ENCODE measurements at regions not wholly inside any gene's neighbourhood (a gene's known extent, or its start where the extent isn't known, plus 50 kb on each side); places are given as distances from the start of the nearest gene placed in this dataset.

DNA sequence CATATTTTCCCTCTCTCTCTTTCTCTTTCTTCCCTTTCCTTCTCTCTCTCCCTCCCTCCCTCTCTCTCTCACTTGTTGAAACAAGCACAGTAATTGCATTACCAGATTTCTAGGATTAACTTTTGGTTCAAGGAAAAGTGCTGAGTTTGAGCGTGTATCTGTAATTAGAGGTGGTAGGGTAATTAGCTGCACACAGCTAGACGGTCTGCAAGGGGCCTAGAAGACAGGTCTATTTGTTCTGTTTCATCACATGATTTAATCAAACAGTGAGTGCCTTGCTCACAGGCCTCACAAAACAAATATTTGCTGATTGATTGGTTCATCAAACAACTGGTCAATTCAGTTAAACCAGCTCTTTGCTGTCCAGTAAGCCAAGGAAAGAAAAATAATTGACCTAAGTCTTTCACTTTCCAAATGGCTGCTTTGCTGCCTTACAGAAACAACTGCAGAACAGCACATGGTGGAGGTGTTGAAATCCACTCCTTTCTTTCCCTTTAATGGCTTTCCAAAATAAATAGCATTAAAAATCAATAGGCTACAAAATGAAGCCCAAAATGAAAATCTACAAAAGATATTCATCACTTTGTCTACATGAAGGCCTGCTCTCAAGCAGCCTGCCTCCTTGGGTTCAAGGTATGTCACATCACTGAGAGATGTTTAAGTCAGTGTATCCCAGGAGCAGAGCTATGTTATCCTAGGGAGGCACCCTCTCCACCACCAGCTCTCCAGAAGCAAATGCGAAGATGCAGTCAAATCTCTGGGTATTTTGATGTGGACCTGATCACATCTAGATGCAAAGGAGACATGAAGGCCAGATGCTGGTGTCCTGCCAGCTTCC lies 264.4 kb upstream of the SIX2 start:
- no peak for DNase-seq

DNA sequence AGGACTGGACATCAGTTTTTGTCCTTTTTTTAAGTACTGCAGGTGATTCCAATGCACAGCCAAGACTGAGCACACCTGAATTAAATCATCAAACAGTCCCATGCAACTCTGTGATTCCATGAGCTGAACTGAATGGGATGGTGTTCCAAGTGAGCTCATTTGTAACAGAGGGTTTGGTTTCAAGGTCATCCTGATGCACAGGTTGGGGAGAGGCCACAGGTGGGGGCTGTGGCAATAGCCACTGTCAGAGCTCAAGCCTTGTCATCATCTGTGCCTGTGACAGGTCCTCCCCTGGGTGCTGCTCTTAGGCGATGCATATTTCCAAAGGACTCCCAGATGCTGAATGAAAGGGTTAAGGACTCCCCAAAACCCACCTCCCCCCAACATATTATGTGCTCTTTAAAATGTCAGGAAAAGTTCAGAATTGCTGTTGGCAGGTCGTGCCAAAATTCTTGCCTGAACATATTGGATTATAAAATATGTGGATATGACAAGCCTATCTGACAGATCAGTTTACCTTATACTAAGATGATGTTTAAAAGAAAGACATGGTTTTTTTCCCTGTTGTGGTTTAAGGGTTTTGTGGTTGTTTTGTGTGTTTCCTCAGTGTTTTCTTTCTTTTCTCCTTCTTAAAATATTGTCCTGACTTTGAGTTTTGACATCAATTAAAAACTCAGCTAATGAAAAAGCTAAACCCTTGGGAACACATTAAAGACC lies 263.5 kb upstream of the SIX2 start:
- DNase-seq: no peak

DNA sequence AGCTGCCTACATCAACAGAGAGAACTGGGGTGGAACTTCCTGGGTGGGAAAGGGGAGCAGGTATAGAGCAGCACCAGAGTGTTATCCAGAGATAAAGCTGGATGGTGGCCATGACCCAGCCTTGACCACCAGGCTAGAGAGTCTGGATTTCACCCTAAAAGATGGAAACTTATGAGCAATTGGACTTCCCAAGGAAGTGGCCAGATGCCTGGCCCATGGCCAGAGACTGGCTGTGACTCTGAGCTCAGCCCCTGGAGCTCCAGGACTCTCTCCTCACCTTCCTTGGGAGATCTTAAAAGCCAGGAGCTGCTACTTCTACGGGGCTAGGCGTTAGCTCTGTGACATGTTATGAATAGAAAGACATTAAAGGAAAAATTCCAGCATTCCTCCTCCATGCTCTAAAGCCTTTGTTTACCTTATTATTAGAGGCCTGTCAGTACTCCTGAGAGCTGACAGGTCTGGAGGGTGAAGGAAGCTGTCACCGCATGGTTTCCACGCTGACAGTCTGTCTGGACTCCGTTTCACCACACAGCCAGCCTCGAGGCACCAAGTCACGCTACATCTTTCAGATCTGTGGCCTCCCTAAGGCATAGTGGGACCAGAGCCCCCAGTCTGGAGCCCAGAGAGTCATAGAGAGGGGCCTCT lies 260.0 kb upstream of the SIX2 start:
- no peak for DNase-seq

DNA sequence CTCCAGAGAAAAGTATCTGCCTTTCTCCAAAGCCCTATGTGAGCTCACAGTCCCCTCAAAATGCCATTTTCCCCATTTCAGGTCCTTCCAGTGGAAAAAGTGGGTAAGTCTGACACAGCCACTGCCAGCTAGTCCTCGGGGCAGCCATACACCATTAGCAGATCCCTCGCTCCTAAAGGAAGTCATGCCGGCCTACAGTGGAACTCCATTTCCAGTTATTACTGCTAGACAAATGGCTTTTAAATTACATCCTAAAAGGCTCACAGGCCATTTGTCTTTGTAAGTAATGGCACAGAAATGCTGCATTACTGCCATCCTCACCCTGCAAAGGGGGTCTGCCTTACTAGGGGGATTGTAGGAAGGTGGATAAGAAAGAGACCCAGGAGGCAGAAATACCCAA lies 259.4 kb upstream of the SIX2 start:
- no peak for DNase-seq

DNA sequence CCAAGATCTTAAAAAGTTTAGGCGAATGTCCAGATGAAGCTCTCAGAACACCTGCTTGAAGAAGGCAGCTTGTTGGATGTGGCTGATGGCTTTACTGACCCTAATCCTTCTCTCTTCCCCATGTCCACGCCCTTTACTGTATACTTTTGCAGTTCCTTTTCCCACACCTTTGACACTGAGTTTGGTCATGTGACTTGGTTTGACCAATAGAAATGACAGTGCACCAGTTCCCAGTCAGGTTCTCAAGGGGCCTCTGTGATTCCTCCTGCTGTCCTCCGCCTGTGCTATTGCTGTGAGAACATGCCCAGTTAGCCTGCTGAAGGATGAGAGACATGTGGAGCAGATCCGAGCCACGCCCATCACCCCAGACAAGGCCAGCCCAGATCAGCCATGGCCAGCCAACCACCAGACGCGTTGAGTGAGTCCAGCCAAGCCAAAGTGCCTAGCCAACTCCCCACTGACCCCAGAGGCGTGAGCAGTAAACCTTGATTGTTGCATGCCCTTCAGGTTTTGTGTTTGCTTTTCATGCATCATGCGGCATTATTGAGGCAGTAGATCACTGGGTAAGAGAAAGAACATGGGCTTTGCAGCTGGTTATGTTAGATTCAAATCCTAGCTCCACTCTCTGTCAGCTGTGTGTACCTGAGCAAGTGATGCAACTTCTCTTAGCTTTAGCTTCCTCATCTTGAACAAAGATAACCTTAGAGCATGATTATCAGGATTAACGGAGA lies 258.0 kb upstream of the SIX2 start:
- no peak for DNase-seq

DNA sequence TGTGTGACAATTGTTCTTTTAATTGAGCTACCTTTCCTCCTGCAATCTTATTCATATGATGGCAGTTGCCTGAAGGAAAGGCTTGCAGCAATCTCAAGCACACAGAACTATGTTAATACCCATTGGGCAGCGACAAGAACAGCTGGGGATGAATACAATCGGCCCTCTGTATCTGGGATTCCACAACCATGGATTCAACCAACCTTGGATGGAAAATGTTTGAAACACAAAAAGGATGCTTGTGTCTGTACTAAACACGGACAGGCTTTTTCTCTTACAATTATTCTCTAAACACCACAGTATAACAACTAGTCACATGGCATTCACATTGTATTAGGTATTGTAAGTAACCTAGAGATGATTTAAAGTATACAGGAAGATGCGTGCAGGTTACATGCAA lies 256.1 kb upstream of the SIX2 start:
- no peak for DNase-seq

DNA sequence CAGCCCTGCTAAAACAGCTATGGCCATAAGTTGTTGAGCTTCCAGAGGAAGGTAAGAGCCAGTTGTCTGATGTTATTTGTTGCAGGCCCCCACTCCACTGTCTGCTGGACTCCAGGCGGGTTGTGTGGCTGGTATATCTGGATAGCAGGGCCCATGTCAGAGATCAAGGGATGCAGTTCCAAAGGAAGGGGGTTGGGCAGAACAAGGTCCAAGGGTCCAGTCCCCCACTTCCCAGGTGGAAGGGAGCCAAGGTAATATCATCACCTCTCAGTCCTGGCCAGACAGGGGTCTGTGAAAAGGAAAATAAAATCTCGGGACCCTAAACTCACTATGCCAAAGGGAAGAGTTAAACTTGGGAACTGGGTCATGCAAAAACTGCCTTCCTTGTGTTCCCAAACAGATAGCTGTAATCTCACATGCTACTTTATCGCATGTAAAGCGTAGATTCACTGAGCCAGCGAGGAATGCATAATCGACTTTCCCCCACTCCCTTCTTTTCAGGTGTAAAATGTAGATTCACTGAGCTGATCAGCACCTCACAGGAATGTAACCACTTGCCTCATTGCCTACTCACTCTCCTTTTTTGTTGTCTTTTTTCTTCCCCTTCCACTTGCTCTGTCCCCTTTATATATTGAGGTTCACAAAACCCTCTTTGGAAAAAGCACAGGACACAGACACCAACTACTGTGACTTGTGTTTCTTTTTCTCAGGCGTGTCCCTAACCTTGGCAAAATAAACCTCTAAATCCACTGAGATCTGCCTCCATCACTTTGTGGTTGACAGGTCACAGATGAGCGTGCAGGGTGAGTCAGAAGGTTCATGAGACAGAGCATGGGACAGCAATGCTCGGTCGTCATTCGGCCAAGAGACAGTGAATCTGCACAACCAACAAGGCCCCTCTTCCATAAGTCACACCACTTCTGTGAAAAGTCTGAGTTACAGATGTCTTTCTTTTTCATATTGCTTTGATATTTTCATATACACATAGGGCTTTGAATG lies 255.3 kb upstream of the SIX2 start:
- DNase-seq: no peak

DNA sequence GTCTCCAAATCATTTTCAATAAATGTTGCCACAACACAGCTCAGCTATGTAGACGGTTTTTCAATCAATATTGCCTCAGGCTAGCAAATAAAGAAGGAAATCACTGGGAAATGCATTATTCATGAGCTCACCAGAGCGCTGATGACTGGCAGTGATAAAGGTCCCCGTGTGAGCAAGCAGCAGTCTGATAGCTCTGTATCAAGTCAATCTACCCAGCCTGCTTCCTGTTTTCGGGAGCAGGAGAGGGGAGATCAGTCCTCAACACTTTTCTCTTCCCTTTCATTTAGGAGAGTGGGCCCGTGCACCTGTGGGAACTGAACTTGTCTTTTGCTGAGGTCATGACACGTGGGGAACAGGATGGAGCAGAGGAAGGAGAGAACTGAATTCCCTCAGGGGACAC lies 253.9 kb upstream of the SIX2 start:
- DNase-seq: no peak

DNA sequence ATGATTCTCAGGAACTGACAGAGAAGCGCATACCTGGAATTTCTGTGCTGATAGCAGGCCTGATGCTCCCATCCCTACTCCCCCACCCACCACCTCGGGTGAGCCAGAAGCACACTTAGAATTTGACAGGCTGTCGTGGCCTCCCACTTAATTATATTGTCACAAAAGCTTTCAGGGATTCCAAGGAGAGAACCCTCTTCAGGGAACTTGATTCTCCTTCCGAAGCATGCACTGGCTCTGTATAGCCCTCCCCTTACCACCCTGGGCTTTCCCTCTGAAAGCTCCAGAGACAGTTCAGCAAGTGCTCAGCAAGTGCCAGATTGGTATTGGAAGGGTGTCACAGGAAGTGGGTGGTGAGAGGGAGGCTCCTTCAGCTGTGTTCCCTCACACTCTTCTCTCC lies 252.5 kb upstream of the SIX2 start:
- DNase-seq: no peak

DNA sequence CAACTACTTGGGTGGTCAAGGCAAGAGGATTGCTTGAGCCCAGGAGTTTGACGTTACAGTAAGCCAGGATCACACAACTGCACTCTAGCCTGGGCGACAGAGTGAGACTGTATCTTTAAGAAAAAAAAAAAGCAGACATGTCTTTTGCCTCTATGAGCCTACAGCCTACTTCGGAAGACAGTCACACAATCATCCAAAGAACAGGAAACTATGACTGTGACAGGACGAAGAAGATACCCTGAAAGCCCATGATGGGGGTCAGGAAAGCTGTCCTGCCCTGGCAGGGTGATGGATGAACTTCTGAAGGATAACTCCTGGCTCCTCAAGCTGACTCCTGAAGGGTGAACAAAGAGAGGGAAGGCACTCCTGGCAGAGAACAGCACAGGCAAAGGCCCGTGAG lies 251.7 kb upstream of the SIX2 start:
- no peak for DNase-seq

DNA sequence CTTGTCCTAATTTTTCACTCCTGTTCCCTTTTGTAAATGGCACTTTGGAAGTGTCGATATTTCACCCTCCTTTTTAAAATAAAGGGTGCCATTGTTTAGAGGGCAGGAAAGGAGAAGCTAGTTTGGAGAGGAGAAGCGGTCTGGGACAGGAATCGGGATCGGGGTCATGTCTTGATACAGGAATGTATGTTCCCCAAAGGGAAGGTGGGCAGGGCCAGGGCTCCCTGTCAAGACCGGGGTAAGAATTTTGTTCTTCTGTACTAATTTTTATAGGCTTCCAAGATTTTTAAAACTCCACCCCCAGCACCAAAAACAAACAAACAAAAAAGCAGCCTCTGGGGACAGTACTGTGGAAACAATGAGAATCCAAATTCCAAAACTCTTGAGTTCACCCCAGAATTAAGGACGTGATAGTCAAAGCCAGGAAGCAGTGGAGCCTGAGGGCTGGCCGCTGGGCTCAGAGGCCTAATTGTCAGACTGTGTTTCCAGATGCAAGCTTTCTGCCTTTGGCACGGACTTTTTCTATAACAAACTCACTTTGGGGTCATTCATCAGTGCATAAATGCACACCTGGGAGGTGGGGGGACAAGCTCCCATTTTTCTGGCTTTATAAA lies 250.4 kb upstream of the SIX2 start:
- no peak for DNase-seq

DNA sequence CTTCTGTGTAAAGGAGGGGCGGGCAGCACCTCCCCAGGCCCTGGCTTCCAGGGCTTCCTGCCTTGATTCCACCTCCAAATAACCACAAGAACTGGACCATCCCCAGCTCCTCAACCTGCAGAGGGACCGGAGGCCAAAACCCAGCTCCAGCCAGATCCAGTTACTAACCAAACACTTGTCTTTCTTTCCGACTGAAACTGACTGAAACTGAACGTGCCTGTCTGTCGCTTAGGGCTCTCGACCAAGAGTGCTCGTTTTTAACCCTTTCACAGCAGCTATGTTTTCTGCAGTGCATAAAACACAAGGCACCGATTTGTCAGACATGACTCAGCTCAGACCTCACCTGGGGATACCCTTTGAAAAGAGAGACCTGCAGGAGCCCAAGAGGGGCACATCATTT lies 249.9 kb upstream of the SIX2 start:
- DNase-seq: no peak

DNA sequence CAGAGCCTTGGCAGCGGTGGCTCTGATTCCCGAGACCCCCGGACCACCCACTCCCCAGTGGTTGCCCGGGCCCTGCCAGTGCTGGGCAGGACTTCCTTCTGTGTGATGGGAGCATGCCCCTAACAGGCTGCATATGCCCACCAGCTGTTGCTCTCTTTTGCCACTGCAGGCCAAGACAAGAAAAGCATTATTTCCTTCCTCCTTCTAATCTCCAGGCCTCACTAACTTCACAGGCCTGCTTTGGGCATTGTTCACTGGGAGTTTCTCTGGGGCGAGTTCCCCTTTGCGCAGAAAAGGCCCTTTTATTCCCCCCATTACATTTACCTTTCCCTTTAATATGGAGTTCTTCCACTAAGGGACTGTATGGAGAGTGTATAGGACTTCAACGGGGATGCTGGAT lies 249.1 kb upstream of the SIX2 start:
- DNase-seq: no peak

DNA sequence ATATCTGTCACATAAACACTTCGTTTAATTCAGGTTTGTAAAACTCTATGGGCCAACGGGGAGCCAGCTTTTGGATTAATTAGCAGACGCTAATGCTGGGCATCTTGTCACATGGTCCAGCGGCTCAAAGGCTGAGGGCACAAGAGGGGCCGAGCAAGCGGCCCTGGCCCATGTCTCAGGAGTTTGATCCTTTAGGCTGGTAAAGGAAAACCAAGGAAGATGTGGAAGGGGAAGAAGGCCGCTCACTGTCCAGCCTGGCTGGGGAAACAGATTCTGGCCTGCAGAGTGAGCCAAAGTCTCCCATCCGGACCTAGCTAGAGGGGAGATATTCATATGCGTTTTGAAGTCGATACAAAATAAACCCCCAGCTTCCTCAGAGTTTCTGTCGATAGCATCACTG lies 248.6 kb upstream of the SIX2 start:
- no peak for DNase-seq

DNA sequence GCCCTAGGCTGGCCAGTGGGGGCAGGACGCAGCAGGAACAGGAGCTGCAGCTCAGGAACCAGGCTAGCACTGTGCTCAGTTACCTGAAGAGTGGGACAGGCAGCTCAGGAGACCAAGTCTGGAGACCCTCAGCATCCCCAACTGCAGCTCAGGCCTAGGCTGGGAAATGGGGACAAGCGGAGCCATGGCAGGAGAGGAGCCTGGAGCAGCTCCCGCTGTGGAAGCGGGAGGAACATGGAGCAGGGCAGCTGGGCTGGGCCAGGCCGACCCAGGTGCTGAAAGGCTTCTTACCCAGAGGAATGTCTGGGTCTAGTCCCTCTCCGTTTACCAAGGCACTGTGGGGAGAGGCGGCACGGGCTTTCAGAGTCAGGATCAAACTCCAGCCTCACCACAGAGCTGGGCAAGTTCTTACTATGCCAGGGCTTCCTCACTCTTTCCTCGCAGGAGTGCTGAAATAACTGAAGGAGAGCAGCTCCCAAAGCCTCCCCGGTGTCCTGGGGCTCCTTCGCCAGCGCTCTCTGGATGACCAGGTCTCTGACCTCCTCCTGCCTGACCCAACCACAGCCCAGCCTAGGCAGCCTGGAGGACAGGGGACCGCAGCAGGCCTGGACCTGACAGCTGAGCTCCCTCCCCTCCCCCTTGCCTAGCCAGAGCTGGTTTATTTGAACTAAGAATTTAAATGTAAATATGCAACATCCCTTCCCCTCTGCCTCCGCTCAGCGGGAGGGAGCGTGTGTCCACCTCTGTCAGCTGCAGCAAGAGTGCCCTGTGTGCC lies 247.8 kb upstream of the SIX2 start:
- no peak for DNase-seq

DNA sequence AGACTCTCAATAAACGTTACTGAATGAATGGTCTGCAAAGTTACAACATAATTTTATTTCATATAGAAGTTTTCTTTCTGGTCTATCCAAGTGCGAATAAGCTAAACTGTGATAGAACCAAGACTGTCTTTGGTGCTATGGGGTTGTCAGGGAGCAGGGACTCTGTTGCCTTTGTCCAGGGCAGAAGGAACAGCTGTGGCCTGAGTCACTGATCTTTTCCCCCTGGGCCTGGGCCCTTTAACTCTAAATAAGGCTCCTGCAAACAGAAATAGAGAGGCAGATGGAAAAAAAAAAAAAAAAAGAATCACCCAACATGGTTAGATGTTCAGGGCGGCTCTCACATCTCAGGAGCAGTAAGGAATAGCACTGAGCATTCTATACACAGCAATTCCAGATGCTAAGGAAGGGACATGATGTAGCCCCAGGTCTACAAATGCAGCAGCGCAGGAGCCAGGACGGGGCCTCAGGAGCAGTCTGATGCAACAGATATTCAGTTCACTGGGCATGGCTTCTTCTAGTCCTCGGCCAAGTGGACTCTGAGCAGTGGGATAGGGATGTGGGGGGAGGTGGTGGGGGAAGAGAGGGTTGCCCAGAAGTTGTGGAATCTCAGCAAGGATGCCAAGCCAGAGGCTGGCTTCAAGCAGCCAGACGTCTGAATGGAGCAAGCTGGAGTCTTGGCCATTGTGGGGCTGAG lies 247.1 kb upstream of the SIX2 start:
- DNase-seq: no peak

DNA sequence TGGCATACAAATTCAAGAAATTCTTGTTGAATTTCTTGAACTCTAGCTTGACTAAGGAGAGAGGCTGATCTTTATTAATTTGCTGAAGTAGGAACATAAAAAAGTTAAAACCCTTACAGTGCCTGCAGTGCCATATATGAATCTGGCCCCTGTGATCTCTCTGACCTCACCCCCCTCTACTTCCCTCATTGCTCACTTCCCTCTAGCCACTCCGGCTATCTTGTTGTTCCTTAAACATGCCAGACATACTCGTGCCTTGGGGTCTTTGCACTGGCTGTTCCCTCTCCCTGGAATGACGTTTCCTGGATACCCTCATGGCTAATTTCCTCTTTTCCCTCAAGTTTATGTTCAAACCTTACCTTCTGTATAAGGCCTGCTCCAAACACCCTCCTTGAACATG lies 246.3 kb upstream of the SIX2 start:
- no peak for DNase-seq

DNA sequence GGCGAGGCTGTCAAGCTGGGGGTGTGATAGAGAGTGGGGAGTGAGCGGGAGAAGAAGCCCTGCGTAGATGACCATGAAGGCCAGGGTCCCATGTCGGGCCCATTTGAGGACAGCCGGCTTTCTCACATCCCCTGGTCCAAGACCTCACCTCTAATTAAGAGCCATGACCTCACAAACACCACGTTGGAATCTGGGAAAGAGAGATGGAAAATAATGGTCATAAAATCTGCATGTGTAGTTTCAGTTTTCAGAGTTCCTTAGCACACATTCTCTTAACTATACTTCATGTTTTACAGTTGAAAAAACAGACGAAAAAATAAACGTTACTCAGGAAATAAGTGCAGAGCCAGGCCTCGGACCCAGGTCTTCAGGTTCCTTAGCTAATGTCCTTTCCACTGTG lies 244.8 kb upstream of the SIX2 start:
- DNase-seq: no peak

DNA sequence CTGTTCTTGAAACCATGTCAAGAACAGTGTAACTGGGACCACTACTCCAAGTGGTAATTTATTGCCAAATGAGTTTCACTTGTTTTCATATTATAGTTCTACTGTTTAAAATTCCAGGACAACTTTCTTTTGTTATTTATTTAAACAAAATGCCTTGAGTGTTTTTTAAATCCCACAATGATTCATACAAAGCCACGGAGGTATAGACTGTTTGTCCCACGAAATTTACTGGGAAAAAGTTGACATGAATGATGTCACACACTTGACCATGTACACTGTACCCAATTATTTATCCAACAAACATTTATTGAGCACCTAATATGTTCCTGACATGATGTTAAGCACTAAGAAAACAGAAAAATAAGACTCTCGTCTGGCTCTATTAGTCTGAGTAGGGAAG lies 243.9 kb upstream of the SIX2 start:
- DNase-seq: no peak

DNA sequence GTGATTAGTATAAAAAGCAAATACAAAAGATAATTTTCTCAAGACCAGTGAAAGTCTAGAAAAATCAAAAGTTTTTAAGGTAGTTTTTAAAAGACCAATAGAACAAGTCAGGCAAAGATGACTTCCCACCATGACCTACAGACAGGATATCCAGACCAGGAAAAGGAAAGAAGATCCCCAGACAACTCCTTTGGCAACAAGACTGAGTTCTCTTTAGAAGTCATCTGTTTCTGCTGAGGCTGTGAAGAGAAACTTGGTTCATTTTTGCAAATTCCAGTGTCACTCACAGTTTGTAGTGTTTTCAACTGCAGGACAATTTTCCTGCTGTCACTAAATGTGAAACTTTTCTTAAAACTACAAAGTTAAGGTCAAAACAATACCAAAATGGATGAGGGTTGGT lies 240.9 kb upstream of the SIX2 start:
- DNase-seq: no peak
